HepG2 (cell line): ENCODE measurements at regions not wholly inside any gene's neighbourhood (a gene's known extent, or its start where the extent isn't known, plus 50 kb on each side); places are given as distances from the start of the nearest gene placed in this dataset.

Experiments used
- CTCF ChIP-seq: sonication (generic); formaldehyde crosslinking; IDR thresholded peaks from 2 replicates; pipeline ENCODE4 v1.5.0; 2020; ENCODE audit warnings: mild to moderate bottlenecking, missing genetic modification reagents, moderate library complexity
- DMTF1 ChIP-seq: sonication (generic); formaldehyde crosslinking; IDR thresholded peaks from 2 replicates; pipeline ENCODE4 v1.4.0; 2020; ENCODE audit warnings: mild to moderate bottlenecking, missing genetic modification reagents
- E2F5 ChIP-seq: sonication (generic); formaldehyde crosslinking; conservative IDR thresholded peaks from 2 replicates; pipeline ENCODE4 v1.4.0; 2020; ENCODE audit warnings: missing genetic modification reagents
- EZH2 ChIP-seq: conservative IDR thresholded peaks from 2 replicates; pipeline ENCODE4 v1.6.1; 2012; ENCODE audit warnings: mild to moderate bottlenecking, low read depth, low read length, moderate library complexity
- GMEB2 ChIP-seq: IDR thresholded peaks from 2 replicates; pipeline ENCODE4 v1.6.1; 2016; ENCODE audit warnings: missing biosample characterization, missing genetic modification reagents, low read depth
- KDM1A ChIP-seq: IDR thresholded peaks from 2 replicates; pipeline ENCODE4 v1.6.1; 2016; ENCODE audit warnings: missing compliant biosample characterization
- MED1 ChIP-seq: sonication (generic); formaldehyde crosslinking; IDR thresholded peaks from 2 replicates; pipeline ENCODE4 v1.4.0; 2020; ENCODE audit warnings: missing genetic modification reagents
- MLX ChIP-seq: IDR thresholded peaks from 2 replicates; pipeline ENCODE4 v1.6.1; 2016
- MTA1 ChIP-seq: sonication (generic); formaldehyde crosslinking; IDR thresholded peaks from 2 replicates; pipeline ENCODE4 v1.4.0; 2020; ENCODE audit warnings: missing genetic modification reagents, mild to moderate bottlenecking, borderline replicate concordance
- RFX5 ChIP-seq: IDR thresholded peaks from 2 replicates; pipeline ENCODE4 v1.6.1; 2011; ENCODE audit warnings: low read depth, low read length, improper control_type of control experiment
- TRAFD1 ChIP-seq: sonication (generic); formaldehyde crosslinking; IDR thresholded peaks from 2 replicates; pipeline ENCODE4 v1.5.1; 2020; ENCODE audit warnings: missing genetic modification reagents, mild to moderate bottlenecking, borderline replicate concordance
- ZNF160 ChIP-seq: sonication (generic); formaldehyde crosslinking; IDR thresholded peaks from 2 replicates; pipeline ENCODE4 v1.8.0; 2022; ENCODE audit warnings: mild to moderate bottlenecking, inconsistent platforms, missing genetic modification reagents
- ZNF274 ChIP-seq: sonication (generic); formaldehyde crosslinking; IDR thresholded peaks from 2 replicates; pipeline ENCODE4 v1.5.1; 2020; ENCODE audit warnings: mild to moderate bottlenecking, missing genetic modification reagents
- ZNF354B ChIP-seq: sonication (generic); formaldehyde crosslinking; IDR thresholded peaks from 2 replicates; pipeline ENCODE4 v1.8.0; 2022; ENCODE audit warnings: mild to moderate bottlenecking, missing genetic modification reagents

GRCh38 chr21:43343992-43344886, 82.7 kb downstream of the SIK1 start:
- TF ChIP-seq MLX (CRISPR knock-in tag) = no peak
- TF ChIP-seq ZNF354B (CRISPR knock-in tag) = no peak
- TF ChIP-seq RFX5 = no peak
- no peak for TF ChIP-seq GMEB2 (CRISPR knock-in tag)
- no peak for TF ChIP-seq KDM1A (CRISPR knock-in tag)
- no peak for TF ChIP-seq E2F5 (CRISPR knock-in tag)
- TF ChIP-seq EZH2 = no peak
- no peak for TF ChIP-seq CTCF (CRISPR knock-in tag)
- TF ChIP-seq MTA1 (CRISPR knock-in tag) = no peak
- TF ChIP-seq ZNF160 = no peak
- TF ChIP-seq ZNF274 (CRISPR knock-in tag) = no peak
- no peak for TF ChIP-seq DMTF1 (CRISPR knock-in tag)
- TF ChIP-seq TRAFD1 (CRISPR knock-in tag) = no peak
- TF ChIP-seq MED1 (CRISPR knock-in tag) = no peak
